GM23338 (cell line): ENCODE measurements at regions not wholly inside any gene's neighbourhood (a gene's known extent, or its start where the extent isn't known, plus 50 kb on each side); places are given as distances from the start of the nearest gene placed in this dataset.

Experiments used
- ATAC-seq: fragments of 200-7000 bp; cut with Tn5 transposase; 3 replicates; pipeline ENCODE4 v1.9.1; 2020
- DNase-seq: peaks from one replicate; pipeline ENCODE4 v3.0.0-alpha.2; 2015; ENCODE audit warnings: low spot score
- H2AFZ ChIP-seq: fragments of 200-600 bp; sonication (generic); 2 replicates; pipeline ENCODE4 v1.8.0; 2016; ENCODE audit warnings: antibody characterized with exemption, mild to moderate bottlenecking, moderate library complexity
- H3F3A ChIP-seq: fragments of 200-600 bp; sonication (generic); replicated peaks from 2 replicates; pipeline ENCODE4 v1.8.0; 2017; ENCODE audit warnings: antibody characterized with exemption, mixed run types, low read depth
- H3K27ac ChIP-seq: fragments of 200-600 bp; sonication (generic); 2 replicates; pipeline ENCODE4 v1.6.1; 2016; ENCODE audit warnings: low read depth
- H3K27me3 ChIP-seq: fragments of 200-600 bp; sonication (generic); 2 replicates; pipeline ENCODE4 v1.8.0; 2016; ENCODE audit warnings: mild to moderate bottlenecking, mixed run types, moderate library complexity; ENCODE audit not compliant: insufficient read depth
- H3K36me3 ChIP-seq: fragments of 200-600 bp; sonication (generic); 2 replicates; pipeline ENCODE4 v1.8.0; 2016; ENCODE audit warnings: mild to moderate bottlenecking; ENCODE audit not compliant: insufficient read depth
- H3K4me1 ChIP-seq: fragments of 200-600 bp; sonication (generic); 2 replicates; pipeline ENCODE4 v1.8.0; 2016; ENCODE audit warnings: mild to moderate bottlenecking, moderate library complexity; ENCODE audit not compliant: insufficient read depth
- H3K4me2 ChIP-seq: fragments of 200-600 bp; sonication (generic); 2 replicates; pipeline ENCODE4 v1.7.1; 2017; ENCODE audit warnings: mixed run types
- H3K4me3 ChIP-seq: fragments of 200-600 bp; sonication (generic); 2 replicates; pipeline ENCODE4 v1.6.1; 2016; ENCODE audit warnings: mixed run types
- H3K79me2 ChIP-seq: fragments of 200-600 bp; sonication (generic); replicated peaks from 2 replicates; pipeline ENCODE4 v1.8.0; 2017; ENCODE audit warnings: mild to moderate bottlenecking; ENCODE audit not compliant: insufficient read depth
- H3K9me2 ChIP-seq: fragments of 200-600 bp; sonication (generic); 2 replicates; pipeline ENCODE4 v1.8.0; 2017; ENCODE audit not compliant: insufficient read depth
- H4K20me1 ChIP-seq: fragments of 200-600 bp; sonication (generic); replicated peaks from 2 replicates; pipeline ENCODE4 v1.8.0; 2017; ENCODE audit warnings: mild to moderate bottlenecking; ENCODE audit not compliant: insufficient read depth
- H3K27ac Mint-ChIP-seq: 2 replicates; pipeline ENCODE4 v1.8.0; 2020; ENCODE audit warnings: inconsistent platforms, mild to moderate bottlenecking, moderate library complexity, mixed read lengths
- H3K27me3 Mint-ChIP-seq: 3 replicates; pipeline ENCODE4 v1.8.0; 2022; ENCODE audit warnings: low read depth, mild to moderate bottlenecking, moderate library complexity, mixed read lengths, inconsistent platforms; ENCODE audit not compliant: insufficient read depth, poor library complexity
- H3K36me3 Mint-ChIP-seq: 3 replicates; pipeline ENCODE4 v1.8.0; 2021; ENCODE audit warnings: low read depth, mild to moderate bottlenecking, inconsistent platforms, moderate library complexity, mixed read lengths
- H3K4me1 Mint-ChIP-seq: 3 replicates; pipeline ENCODE4 v1.8.0; 2020; ENCODE audit warnings: mild to moderate bottlenecking, inconsistent platforms, mixed read lengths
- H3K4me3 Mint-ChIP-seq: 3 replicates; pipeline ENCODE4 v1.8.0; 2021; ENCODE audit warnings: moderate library complexity, mild to moderate bottlenecking, inconsistent platforms, mixed read lengths
- H3K9me3 Mint-ChIP-seq: 3 replicates; pipeline ENCODE4 v1.8.0; 2020; ENCODE audit warnings: moderate library complexity, mild to moderate bottlenecking, inconsistent platforms, mixed read lengths
- CREB1 ChIP-seq: fragments of 250-450 bp; sonication (Bioruptor Pico); IDR thresholded peaks from 2 replicates; pipeline ENCODE4 v1.5.0; 2020; ENCODE audit warnings: low read depth, mild to moderate bottlenecking, moderate library complexity
- CTCF ChIP-seq, 2 experiments: fragments of 200-600 bp in 1 of 2; sonication (generic) in 1 of 2; conservative IDR thresholded peaks; 2 replicates each; pipeline versions ENCODE4 v1.5.1 to v1.6.1; 2016 to 2017; ENCODE audit warnings: antibody characterized with exemption in 2 of 2, low read depth in 2 of 2, mild to moderate bottlenecking in 2 of 2, moderate library complexity in 1 of 2
- ETS1 ChIP-seq: IDR thresholded peaks from 2 replicates; pipeline ENCODE4 v1.6.1; 2016; ENCODE audit warnings: antibody characterized with exemption
- EZH2 ChIP-seq: fragments of 200-600 bp; sonication (generic); IDR thresholded peaks from one replicate; pipeline ENCODE4 v1.8.0; 2017; ENCODE audit warnings: antibody characterized with exemption, mild to moderate bottlenecking, low read depth; ENCODE audit not compliant: unreplicated experiment
- JUNB ChIP-seq: IDR thresholded peaks from one replicate; pipeline ENCODE4 v1.6.1; 2016; ENCODE audit warnings: antibody characterized with exemption; ENCODE audit not compliant: unreplicated experiment
- NANOG ChIP-seq: IDR thresholded peaks from 2 replicates; pipeline ENCODE4 v1.6.1; 2016; ENCODE audit warnings: antibody characterized with exemption, borderline replicate concordance
- POLR2AphosphoS5 ChIP-seq: IDR thresholded peaks from 2 replicates; pipeline ENCODE4 v1.6.1; 2016; ENCODE audit warnings: antibody characterized with exemption, low read depth
- REST ChIP-seq: IDR thresholded peaks from one replicate; pipeline ENCODE4 v1.6.1; 2018; ENCODE audit warnings: antibody characterized with exemption; ENCODE audit not compliant: unreplicated experiment
- STAT1 ChIP-seq: IDR thresholded peaks from one replicate; pipeline ENCODE4 v1.6.1; 2016; ENCODE audit warnings: antibody characterized with exemption; ENCODE audit not compliant: unreplicated experiment
- ZNF114 ChIP-seq: fragments of 250-450 bp; sonication (Bioruptor Pico); IDR thresholded peaks from 2 replicates; pipeline ENCODE4 v1.5.0; 2020; ENCODE audit warnings: mild to moderate bottlenecking, moderate library complexity

- TF ChIP-seq REST (no peak), ZNF114 (no peak), POLR2AphosphoS5 (no peak), ETS1 (no peak), STAT1 (no peak), EZH2 (no peak), CTCF (conservative IDR thresholded peaks at IDR 0.05; ENCODE audit: low read depth in 2 of 2) (no peak), NANOG (no peak), JUNB (no peak), CREB1 (CRISPR knock-in tag) (no peak)
These were observed 73.8 kb upstream of the NABP1 start (continued) for GRCh38 chr2:191604154-191604553.

GRCh38 chr2:191607096-191607495 lies 70.8 kb upstream of the NABP1 start:
- H3K36me3 Mint-ChIP-seq = no peaks in the 10 kb centered on the region
- Histone ChIP-seq H3K4me2 (no peak overlapping the region), H3K4me3 (no peak overlapping the region), H3K9me2 (no peaks in the 10 kb centered on the region), H3F3A (no peaks in the 10 kb centered on the region), H3K79me2 (no peaks in the 10 kb centered on the region), H3K27me3 (no peaks in the 10 kb centered on the region), H3K4me1 (no peaks in the 10 kb centered on the region), H4K20me1 (no peaks in the 10 kb centered on the region), H2AFZ (no peak overlapping the region), H3K27ac (no peak overlapping the region), H3K36me3 (no peaks in the 10 kb centered on the region)
- H3K4me1 Mint-ChIP-seq = no peaks in the 10 kb centered on the region
- peaks cover 3% of the 10 kb centered on the region for H3K27me3 Mint-ChIP-seq
- no peak overlapping the region for H3K4me3 Mint-ChIP-seq
- H3K27ac Mint-ChIP-seq = no peak overlapping the region
- DNase-seq (no peak), ATAC-seq (no peak)
- H3K9me3 Mint-ChIP-seq = no peaks in the 10 kb centered on the region
- TF ChIP-seq REST (no peak), CREB1 (CRISPR knock-in tag) (no peak), NANOG (no peak)
